GM19240 (cell line): ENCODE measurements at regions not wholly inside any gene's neighbourhood (a gene's known extent, or its start where the extent isn't known, plus 50 kb on each side); places are given as distances from the start of the nearest gene placed in this dataset.

ENCODE experiments used
- DNase-seq: peaks from one replicate; pipeline ENCODE4 v3.0.0; 2011; ENCODE audit warnings: low spot score; ENCODE audit not compliant: insufficient read length

GRCh38 chr22:47446821-47447810 lies 684.7 kb downstream of the TBC1D22A start:
- no peak for DNase-seq

GRCh38 chr22:47446331-47446730 lies 683.9 kb downstream of the TBC1D22A start:
- DNase-seq = no peak

- no peak for DNase-seq
Observed at GRCh38 chr22:47445716-47446290, 683.4 kb downstream of the TBC1D22A start.

GRCh38 chr22:47445212-47445611 lies 682.8 kb downstream of the TBC1D22A start:
- DNase-seq = no peak

- DNase-seq = no peak
Observed at GRCh38 chr22:47444746-47445065, 682.3 kb downstream of the TBC1D22A start.

GRCh38 chr22:47443836-47444745 lies 681.6 kb downstream of the TBC1D22A start:
- no peak for DNase-seq

GRCh38 chr22:47442821-47443220 lies 680.4 kb downstream of the TBC1D22A start:
- DNase-seq = no peak

GRCh38 chr22:47439643-47440265 lies 677.3 kb downstream of the TBC1D22A start:
- no peak for DNase-seq

GRCh38 chr22:47437636-47438035 lies 675.2 kb downstream of the TBC1D22A start:
- no peak for DNase-seq

GRCh38 chr22:47437110-47437509 lies 674.7 kb downstream of the TBC1D22A start:
- DNase-seq = no peak

GRCh38 chr22:47435826-47436225 lies 673.4 kb downstream of the TBC1D22A start:
- DNase-seq = no peak

- no peak for DNase-seq
Observed at GRCh38 chr22:47435204-47435487, 672.7 kb downstream of the TBC1D22A start.

GRCh38 chr22:47434336-47435203 lies 672.1 kb downstream of the TBC1D22A start:
- no peak for DNase-seq

- no peak for DNase-seq
Observed at GRCh38 chr22:47433627-47434026, 671.2 kb downstream of the TBC1D22A start.

GRCh38 chr22:47432683-47433082 lies 670.2 kb downstream of the TBC1D22A start:
- DNase-seq = no peak

GRCh38 chr22:47423861-47424820 lies 661.7 kb downstream of the TBC1D22A start:
- no peak for DNase-seq

GRCh38 chr22:47423266-47423665 lies 660.8 kb downstream of the TBC1D22A start:
- no peak for DNase-seq

- DNase-seq = no peak
Observed at GRCh38 chr22:47422736-47423135, 660.3 kb downstream of the TBC1D22A start.

- DNase-seq = no peak
Observed at GRCh38 chr22:47421846-47422245, 659.4 kb downstream of the TBC1D22A start.
